Hippocampal formation (tissue), 2 donors: ENCODE measurements at regions not wholly inside any gene's neighbourhood (a gene's known extent, or its start where the extent isn't known, plus 50 kb on each side); places are given as distances from the start of the nearest gene placed in this dataset.

ENCODE experiments used
- DNase-seq, 2 donors: peaks; one replicate each; lab custom pipeline; 2025; lab: John Stamatoyannopoulos, UW

DNA sequence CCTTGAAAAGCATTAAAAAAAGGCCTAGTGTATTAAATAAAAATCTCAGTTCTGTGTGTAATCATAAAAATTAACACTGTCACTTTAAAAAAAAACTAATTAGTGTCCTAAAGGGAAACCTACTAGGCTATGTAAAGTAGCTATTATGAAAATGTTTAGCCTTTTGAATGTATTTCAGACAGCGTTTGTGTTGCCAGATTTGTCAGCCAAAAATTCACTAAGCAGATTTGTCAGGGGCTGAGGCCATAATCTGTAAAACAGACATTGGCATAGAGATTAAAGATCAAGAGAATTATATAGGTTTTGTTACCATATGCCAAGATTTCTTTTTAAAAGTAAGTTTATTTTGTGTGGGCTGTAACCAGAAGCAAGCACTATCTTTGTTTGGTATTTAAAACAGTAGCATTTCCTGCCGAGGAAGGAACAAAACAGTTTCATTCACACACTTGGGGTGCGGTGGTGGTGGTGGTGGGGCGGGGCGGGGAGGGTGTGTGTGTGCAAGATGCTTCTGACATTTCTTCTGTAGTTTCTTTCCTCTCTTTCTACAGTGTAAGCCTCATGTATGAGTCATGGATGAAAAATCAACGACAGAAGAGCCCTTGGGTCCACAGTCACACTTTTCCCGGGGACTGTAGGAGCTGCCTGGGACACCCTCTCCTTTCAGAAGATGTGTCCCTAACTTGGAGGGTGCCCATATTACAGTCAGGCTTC, 328.5 kb upstream of the FANCL start:
- DNase-seq: no peak

- no peak for DNase-seq
Measured at GRCh38 chr2:58568901-58569300, 327.8 kb upstream of the FANCL start.

- DNase-seq: no peak
Measured at GRCh38 chr2:58562276-58562675, 321.2 kb upstream of the FANCL start.

GRCh38 chr2:58560531-58560930, 319.4 kb upstream of the FANCL start:
- no peak for DNase-seq

DNA sequence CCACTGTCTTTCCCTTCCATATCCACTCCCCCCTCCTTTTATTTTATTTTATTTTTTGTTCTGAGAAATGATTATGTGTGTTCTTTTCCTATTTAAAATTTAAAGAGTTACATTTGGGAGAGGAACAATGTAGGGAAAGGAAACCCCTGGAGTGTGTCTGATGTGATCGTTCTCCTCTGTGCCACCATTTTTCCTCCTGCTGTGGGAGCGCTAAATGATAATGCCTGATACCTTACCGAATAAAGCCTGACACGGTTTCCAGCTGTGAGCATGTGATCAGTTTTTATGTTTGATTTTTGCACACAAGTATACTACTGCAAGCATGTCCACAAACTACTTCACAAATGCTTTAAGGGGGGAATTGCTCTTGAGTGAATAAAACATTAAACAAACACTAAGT, 317.8 kb upstream of the FANCL start:
- no peak for DNase-seq

DNA sequence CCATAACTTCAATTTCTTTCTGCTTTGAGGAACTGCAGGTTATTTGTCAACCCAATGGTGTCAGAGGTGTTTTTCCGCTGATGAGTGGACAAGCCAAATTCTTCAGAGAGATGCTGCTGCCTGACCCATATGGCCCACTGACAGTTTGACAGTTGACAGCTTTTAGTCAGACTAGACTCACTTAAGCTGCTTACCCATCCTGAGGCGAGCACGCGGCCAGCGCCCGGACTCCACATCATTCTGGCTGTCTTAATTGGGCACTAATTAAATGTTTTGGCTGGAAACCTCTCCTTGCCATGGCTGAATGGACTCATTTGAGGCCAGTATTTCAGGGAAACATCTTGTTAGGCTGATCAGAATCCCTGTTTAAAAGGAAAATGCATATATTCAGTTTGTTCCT, 316.1 kb upstream of the FANCL start:
- no peak for DNase-seq

DNA sequence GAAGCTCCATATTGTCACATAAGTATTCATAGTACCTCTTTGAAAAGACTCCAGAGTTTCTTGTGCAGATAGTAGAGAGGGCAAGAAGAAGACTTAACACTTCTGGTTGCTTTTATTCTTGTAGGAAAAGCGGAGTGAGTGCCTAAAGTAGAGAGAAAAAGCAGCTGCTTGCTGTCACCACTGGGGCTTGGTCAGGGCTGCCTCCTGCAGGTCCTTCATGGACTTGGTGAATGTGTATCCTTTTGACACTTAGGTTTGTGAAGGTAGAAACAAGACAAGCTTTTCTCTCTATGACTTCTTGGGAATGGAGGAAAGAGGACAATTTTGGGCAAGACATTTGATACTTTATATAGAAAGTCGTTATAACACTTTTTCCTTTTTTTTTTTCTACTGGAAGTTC, 312.8 kb upstream of the FANCL start:
- no peak for DNase-seq

- no peak for DNase-seq
Measured at GRCh38 chr2:58553522-58553921, 312.4 kb upstream of the FANCL start.

DNA sequence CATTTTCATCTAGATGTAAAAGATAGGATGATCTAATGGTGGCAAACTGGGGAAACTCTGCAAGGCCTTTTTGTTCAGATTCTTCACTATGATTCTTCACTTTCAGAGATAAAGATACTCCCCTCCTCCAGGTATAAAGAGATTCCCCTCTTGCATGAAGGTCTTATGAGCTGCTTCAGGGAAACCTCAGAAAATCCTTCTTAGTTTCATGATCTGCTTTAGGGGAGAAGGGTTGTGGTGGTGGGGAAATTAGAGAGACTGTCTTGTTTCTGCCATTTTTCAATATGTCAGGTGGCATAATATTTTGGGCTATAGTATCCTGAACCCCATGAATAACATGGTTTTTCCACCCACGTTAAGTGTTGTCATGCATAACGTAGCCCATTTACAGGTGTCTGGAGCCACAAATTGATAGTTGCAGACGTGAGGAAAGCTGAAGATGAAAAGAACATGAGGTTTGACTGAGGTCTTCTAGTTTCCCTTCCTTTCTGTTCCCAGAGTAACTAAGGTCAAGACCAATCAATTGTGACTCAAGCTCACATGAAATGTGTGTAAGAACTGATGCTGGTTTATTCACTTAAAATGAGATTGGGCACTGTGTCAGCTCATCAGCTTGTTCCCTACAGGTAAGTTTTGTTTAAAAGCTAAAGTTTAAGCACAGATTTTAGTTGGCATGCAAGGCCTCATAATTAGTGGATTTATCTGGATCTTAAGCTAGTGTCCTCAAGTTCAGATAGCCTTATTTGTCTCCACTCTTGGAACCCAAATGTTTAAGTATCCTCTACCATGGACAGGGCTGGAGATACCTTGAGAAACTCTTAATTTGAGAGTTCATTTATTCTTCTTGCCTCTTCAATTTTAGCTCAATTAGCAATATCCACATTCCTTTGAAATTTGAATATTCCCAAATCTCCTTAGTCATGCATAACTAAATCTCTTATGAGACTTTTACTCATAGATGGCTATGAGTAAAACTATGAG, 304.5 kb upstream of the FANCL start:
- no peak for DNase-seq

- no peak for DNase-seq
Measured at GRCh38 chr2:58543442-58543841, 302.3 kb upstream of the FANCL start.

- peak in 1 of 2 donors; percentile 17 for DNase-seq
Measured at GRCh38 chr2:58541511-58541910, 300.4 kb upstream of the FANCL start.

- DNase-seq: peak; percentile 14 to 41
Measured at GRCh38 chr2:58540681-58541080, 299.6 kb upstream of the FANCL start.

DNA sequence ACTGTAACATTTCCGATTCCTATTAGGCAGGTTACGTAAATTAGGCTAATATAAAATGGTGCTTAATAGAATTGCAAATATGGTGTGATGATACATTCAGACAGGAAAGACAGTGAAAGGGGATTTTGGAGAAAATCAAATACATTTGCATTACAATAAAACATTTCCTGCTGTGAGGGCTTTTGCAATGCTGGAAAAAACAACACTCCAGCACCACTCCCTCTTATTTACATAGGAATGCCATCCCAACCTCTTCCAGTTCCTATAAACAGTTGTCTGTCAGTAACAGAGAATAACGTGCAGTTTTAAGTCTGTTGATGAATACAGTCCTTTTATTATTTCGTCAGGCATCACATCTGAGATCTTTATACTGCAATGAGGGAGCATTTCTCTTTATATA, 298.8 kb upstream of the FANCL start:
- DNase-seq: no peak

DNA sequence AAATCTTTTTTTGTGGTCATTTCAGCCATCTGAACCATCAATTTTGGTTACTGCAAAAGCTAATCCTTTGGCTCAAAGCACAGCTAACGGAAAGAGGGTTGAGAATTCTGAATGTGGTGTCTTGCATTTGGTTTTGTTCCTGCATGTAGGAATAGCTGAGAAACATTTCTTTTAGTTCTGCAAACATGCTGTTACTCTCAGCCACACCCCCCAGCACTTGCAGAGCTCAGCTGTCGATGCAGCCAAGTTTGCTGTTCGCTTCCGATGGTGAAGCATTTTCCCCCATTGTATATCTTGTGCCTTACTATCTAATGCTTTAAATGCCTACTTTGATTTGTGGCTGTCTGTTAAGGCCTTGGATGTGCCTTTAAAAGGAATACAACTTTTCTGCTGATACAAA, 294.9 kb upstream of the FANCL start:
- DNase-seq: no peak

DNA sequence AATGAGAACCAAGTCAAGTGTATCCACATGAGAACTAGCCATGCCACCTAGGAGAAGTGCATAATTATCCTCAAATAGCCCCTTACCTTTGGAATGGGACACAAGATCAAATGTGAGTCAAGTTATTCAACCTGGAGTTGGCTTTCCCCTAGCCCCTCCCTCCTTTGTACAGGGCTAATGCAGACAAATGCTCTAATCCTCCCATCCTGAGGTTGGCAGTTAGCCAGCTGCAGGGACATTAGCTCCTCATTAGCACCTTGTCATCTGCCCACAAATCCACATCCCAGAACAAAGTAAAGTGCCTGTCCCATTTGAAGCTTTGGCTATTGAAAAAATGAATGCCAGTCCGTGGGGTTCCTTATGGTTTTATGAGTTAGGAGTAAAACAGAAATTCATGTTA, 294.1 kb upstream of the FANCL start:
- DNase-seq: no peak

- no peak for DNase-seq
Measured at GRCh38 chr2:58533376-58533775, 292.3 kb upstream of the FANCL start.

GRCh38 chr2:58532641-58533040, 291.5 kb upstream of the FANCL start:
- DNase-seq: no peak

- no peak for DNase-seq
Measured at GRCh38 chr2:58527647-58528046, 286.5 kb upstream of the FANCL start.

GRCh38 chr2:58521803-58522554, 280.9 kb upstream of the FANCL start:
- DNase-seq: no peak

DNA sequence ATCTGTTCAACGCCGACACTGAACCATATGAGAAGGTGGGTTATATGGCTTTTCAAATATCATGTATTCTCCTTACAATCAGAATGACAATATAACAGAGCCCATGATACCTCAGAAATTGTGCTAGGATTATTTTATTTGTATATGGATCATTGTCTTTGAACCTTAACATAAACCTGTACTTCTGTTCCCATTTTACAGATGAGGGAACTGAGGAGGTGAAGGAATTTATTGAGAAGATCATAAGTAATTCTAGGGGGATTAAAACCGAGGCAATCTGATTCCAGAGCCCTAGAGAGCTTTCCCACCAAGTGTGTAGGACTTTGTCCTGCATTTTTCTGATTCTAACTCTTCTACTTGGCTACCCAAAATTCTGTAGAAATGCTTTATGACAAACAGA, 279.8 kb upstream of the FANCL start:
- no peak for DNase-seq

DNA sequence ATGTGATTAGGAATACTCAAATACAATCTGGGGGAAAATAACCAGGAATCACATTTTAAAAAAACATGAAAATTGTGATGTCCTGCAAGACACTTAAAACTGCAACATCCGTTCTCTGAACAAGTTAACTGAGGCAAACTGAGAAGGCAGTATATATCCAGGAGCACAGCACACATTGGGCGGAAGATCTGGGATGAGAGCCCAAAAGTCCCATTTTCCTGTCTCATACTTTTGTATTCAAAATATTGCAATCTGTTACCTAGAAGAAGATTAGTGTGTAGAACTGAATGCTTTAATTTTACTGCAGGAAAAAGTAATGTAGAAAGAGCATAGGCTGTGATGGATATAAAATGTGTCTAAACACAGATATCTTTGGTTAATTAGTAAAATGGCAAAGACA, 276.8 kb upstream of the FANCL start:
- peak in 1 of 2 donors; percentile 36 for DNase-seq

GRCh38 chr2:58516695-58517094, 275.6 kb upstream of the FANCL start:
- no peak for DNase-seq
